GM12878 (cell line): ENCODE measurements at regions not wholly inside any gene's neighbourhood (a gene's known extent, or its start where the extent isn't known, plus 50 kb on each side); places are given as distances from the start of the nearest gene placed in this dataset.

Source experiments
- CTCF ChIP-seq, 3 experiments: IDR thresholded peaks in 2 of 3; conservative IDR thresholded peaks in 1 of 3; 2 replicates each; pipeline ENCODE4 v1.5.1; 2011; ENCODE audit warnings: low read depth in 3 of 3, low read length in 3 of 3, mild to moderate bottlenecking in 3 of 3, control low read depth in 2 of 3, moderate library complexity in 2 of 3, inconsistent platforms in 1 of 3, mixed read lengths in 1 of 3; ENCODE audit not compliant: control insufficient read depth in 2 of 3, insufficient read depth in 1 of 3; ENCODE audit errors: extremely low read depth in 1 of 3
- E2F4 ChIP-seq: IDR thresholded peaks from 2 replicates; pipeline ENCODE4 v1.6.1; 2012; ENCODE audit warnings: low read depth, low read length, improper control_type of control experiment
- EP300 ChIP-seq, 2 experiments: fragments of 150-350 bp in 1 of 2; IDR thresholded peaks; 2 replicates each; pipeline ENCODE4 v1.6.1; 2011 to 2012; ENCODE audit warnings: low read depth in 2 of 2, low read length in 2 of 2, borderline replicate concordance in 1 of 2, improper control_type of control experiment in 1 of 2, inconsistent platforms in 1 of 2; ENCODE audit not compliant: control insufficient read depth in 1 of 2
- EZH2 ChIP-seq: IDR thresholded peaks from 2 replicates; pipeline ENCODE4 v1.6.1; 2012; ENCODE audit warnings: low read depth, mild to moderate bottlenecking, control low read depth, inconsistent platforms, low read length, borderline replicate concordance; ENCODE audit not compliant: control insufficient read depth
- HDGF ChIP-seq: fragments of 450-650 bp; IDR thresholded peaks from 2 replicates; pipeline ENCODE4 v1.6.1; 2016; ENCODE audit warnings: antibody characterized with exemption
- JUNB ChIP-seq: IDR thresholded peaks from 2 replicates; pipeline ENCODE4 v1.6.1; 2016; ENCODE audit warnings: antibody characterized with exemption, mild to moderate bottlenecking
- JUND ChIP-seq: IDR thresholded peaks from 2 replicates; pipeline ENCODE4 v1.6.1; 2012; ENCODE audit warnings: low read depth, mild to moderate bottlenecking, low read length, improper control_type of control experiment, moderate library complexity
- MEF2A ChIP-seq: IDR thresholded peaks from 2 replicates; pipeline ENCODE4 v1.6.1; 2011; ENCODE audit warnings: low read depth, mild to moderate bottlenecking, low read length, moderate library complexity; ENCODE audit not compliant: insufficient read depth
- NFYB ChIP-seq: IDR thresholded peaks from 2 replicates; pipeline ENCODE4 v1.6.1; 2011; ENCODE audit warnings: low read depth, mild to moderate bottlenecking, low read length, improper control_type of control experiment, moderate library complexity; ENCODE audit not compliant: insufficient read depth
- NR2F1 ChIP-seq: fragments of 450-650 bp; conservative IDR thresholded peaks from 2 replicates; pipeline ENCODE4 v1.6.1; 2017; ENCODE audit warnings: mild to moderate bottlenecking
- POLR2A ChIP-seq: IDR thresholded peaks from 2 replicates; pipeline ENCODE4 v1.6.1; 2011; ENCODE audit warnings: low read depth, mild to moderate bottlenecking, low read length
- POLR2AphosphoS5 ChIP-seq: IDR thresholded peaks from 2 replicates; pipeline ENCODE4 v1.6.1; 2011; ENCODE audit warnings: mild to moderate bottlenecking, low read length, inconsistent platforms
- TF ChIP-seq, protein P1 (sequence below): IDR thresholded peaks from 2 replicates; pipeline ENCODE4 v1.6.1; 2011; ENCODE audit warnings: mild to moderate bottlenecking, low read depth, low read length, moderate library complexity; ENCODE audit not compliant: insufficient replicate concordance

DNA sequence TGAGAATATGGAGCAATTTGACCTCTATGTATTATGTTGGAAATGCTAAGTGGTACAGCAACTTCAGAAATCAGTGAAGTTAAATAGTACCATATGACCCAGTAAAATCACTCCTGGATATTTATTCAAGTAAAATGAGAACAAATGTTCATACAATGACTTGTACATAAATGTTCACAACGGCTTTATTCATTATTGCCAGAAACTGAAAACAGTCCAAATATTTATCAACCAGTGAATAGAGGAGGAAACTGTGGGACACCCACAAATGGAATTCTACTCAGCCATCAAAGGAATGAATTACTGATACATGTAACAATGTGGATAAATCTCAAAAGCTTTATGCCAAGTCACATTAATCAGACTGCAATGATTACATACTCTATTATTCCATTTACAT, 416.3 kb downstream of the AASDHPPT start:
- TF ChIP-seq JUNB (no peak), MEF2A (no peak), EP300 (IDR thresholded peaks at IDR 0.05; ENCODE audit: borderline replicate concordance in 1 of 2, control insufficient read depth in 1 of 2, low read depth in 2 of 2, low read length in 2 of 2) (no peak), NFYB (no peak), CTCF (IDR thresholded peaks at IDR 0.05 in 2 of 3, conservative IDR thresholded peaks at IDR 0.05 in 1 of 3; ENCODE audit: control insufficient read depth in 2 of 3, extremely low read depth in 1 of 3, insufficient read depth in 1 of 3, low read depth in 3 of 3, low read length in 3 of 3) (no peak), E2F4 (no peak), POLR2A (no peak), NR2F1 (no peak), EZH2 (no peak), POLR2AphosphoS5 (no peak), HDGF (no peak), JUND (no peak)
- TF ChIP-seq, protein P1, sequence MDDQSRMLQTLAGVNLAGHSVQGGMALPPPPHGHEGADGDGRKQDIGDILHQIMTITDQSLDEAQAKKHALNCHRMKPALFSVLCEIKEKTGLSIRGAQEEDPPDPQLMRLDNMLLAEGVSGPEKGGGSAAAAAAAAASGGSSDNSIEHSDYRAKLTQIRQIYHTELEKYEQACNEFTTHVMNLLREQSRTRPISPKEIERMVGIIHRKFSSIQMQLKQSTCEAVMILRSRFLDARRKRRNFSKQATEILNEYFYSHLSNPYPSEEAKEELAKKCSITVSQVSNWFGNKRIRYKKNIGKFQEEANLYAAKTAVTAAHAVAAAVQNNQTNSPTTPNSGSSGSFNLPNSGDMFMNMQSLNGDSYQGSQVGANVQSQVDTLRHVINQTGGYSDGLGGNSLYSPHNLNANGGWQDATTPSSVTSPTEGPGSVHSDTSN = no peak
